ENCODE measurements at regions not wholly inside any gene's neighbourhood (a gene's known extent, or its start where the extent isn't known, plus 50 kb on each side); places are given as distances from the start of the nearest gene placed in this dataset.

- Mint-ChIP-seq H3K36me3 (ENCODE audit: unreplicated experiment) (no peaks in the 10 kb centered on the region), H3K9me3 (ENCODE audit: unreplicated experiment) (no peaks in the 10 kb centered on the region), H3K4me1 (ENCODE audit: low read depth, unreplicated experiment) (no peaks in the 10 kb centered on the region), H3K27ac (ENCODE audit: unreplicated experiment) (no peak overlapping the region), H3K27me3 (ENCODE audit: unreplicated experiment) (no peaks in the 10 kb centered on the region), H3K4me3 (ENCODE audit: unreplicated experiment) (no peak overlapping the region)
- no peak for TF ChIP-seq CTCF (IDR thresholded peaks at IDR 0.05; ENCODE audit: partially characterized antibody, unreplicated experiment)
- no peak for DNase-seq
These were observed 185.5 kb downstream of the NFKBIZ start for GRCh38 chr3:102034639-102035451.

DNA sequence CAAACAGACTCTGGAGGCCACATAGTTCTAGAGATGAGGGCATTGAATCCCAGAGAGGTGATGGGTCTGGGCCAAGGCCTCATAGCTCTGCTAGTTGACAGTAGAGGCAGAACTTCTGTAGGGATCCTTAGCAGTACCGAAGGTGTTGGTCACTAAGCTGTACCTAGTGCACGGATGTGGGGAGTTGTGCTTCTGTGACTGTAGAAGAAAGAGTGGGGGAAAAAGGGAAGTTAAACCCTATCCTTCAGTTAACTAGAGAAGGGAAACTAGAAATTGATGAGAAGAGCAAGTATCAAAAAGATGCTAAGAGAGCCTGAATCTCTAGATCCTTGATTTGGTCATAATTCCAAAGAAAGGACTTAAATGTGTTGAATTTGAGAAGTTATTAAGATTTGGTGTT lies 186.7 kb downstream of the NFKBIZ start:
- Mint-ChIP-seq H3K36me3 (ENCODE audit: unreplicated experiment) (no peaks in the 10 kb centered on the region), H3K27me3 (ENCODE audit: unreplicated experiment) (no peaks in the 10 kb centered on the region), H3K4me1 (ENCODE audit: low read depth, unreplicated experiment) (no peaks in the 10 kb centered on the region), H3K27ac (ENCODE audit: unreplicated experiment) (no peak overlapping the region), H3K4me3 (ENCODE audit: unreplicated experiment) (no peak overlapping the region), H3K9me3 (ENCODE audit: unreplicated experiment) (no peaks in the 10 kb centered on the region)
- TF ChIP-seq CTCF (IDR thresholded peaks at IDR 0.05; ENCODE audit: partially characterized antibody, unreplicated experiment), result no peak
- DNase-seq, result no peak

DNA sequence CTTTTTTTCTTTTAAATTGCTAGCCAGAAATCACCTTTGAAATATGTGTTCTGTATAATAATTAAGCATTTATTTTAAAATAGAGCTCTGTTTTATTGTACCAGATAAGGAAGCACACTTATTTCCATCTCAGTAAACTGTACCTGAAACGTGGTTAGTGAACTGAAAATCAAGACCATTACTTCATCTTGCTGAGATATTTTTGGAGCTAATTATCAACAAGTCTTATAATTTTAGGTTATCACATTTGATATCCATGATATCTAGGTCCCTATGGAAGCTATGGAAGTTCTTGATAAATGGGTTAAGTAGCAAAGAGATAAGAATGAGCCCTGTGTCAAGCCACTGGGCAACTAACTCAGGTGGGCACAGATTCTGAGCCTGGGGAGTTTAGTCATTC lies 187.2 kb downstream of the NFKBIZ start:
- no peak for TF ChIP-seq CTCF (IDR thresholded peaks at IDR 0.05; ENCODE audit: partially characterized antibody, unreplicated experiment)
- H3K27me3 Mint-ChIP-seq (ENCODE audit: unreplicated experiment), result no peaks in the 10 kb centered on the region
- no peak overlapping the region for H3K27ac Mint-ChIP-seq (ENCODE audit: unreplicated experiment)
- H3K4me3 Mint-ChIP-seq (ENCODE audit: unreplicated experiment), result no peak overlapping the region
- no peaks in the 10 kb centered on the region for H3K36me3 Mint-ChIP-seq (ENCODE audit: unreplicated experiment)
- H3K4me1 Mint-ChIP-seq (ENCODE audit: low read depth, unreplicated experiment), result no peaks in the 10 kb centered on the region
- DNase-seq, result no peak
- no peaks in the 10 kb centered on the region for H3K9me3 Mint-ChIP-seq (ENCODE audit: unreplicated experiment)

- H3K27ac Mint-ChIP-seq (ENCODE audit: unreplicated experiment), result no peak overlapping the region
- H3K36me3 Mint-ChIP-seq (ENCODE audit: unreplicated experiment), result no peaks in the 10 kb centered on the region
- no peaks in the 10 kb centered on the region for H3K27me3 Mint-ChIP-seq (ENCODE audit: unreplicated experiment)
- DNase-seq, result no peak
- no peaks in the 10 kb centered on the region for H3K4me1 Mint-ChIP-seq (ENCODE audit: low read depth, unreplicated experiment)
- no peak for TF ChIP-seq CTCF (IDR thresholded peaks at IDR 0.05; ENCODE audit: partially characterized antibody, unreplicated experiment)
- H3K9me3 Mint-ChIP-seq (ENCODE audit: unreplicated experiment), result no peaks in the 10 kb centered on the region
- H3K4me3 Mint-ChIP-seq (ENCODE audit: unreplicated experiment), result no peak overlapping the region
These were observed 187.9 kb downstream of the NFKBIZ start for GRCh38 chr3:102037209-102037608.

- Mint-ChIP-seq H3K27ac (ENCODE audit: unreplicated experiment) (no peak overlapping the region), H3K4me1 (ENCODE audit: low read depth, unreplicated experiment) (no peaks in the 10 kb centered on the region), H3K9me3 (ENCODE audit: unreplicated experiment) (peaks cover 3% of the 10 kb centered on the region), H3K4me3 (ENCODE audit: unreplicated experiment) (no peak overlapping the region), H3K36me3 (ENCODE audit: unreplicated experiment) (no peaks in the 10 kb centered on the region), H3K27me3 (ENCODE audit: unreplicated experiment) (no peaks in the 10 kb centered on the region)
- no peak for TF ChIP-seq CTCF (IDR thresholded peaks at IDR 0.05; ENCODE audit: partially characterized antibody, unreplicated experiment)
- no peak for DNase-seq
These were observed 188.5 kb downstream of the NFKBIZ start for GRCh38 chr3:102037791-102038190.
